ENCODE measurements at regions not wholly inside any gene's neighbourhood (a gene's known extent, or its start where the extent isn't known, plus 50 kb on each side); places are given as distances from the start of the nearest gene placed in this dataset.

- no peak for DNase-seq (ENCODE audit: low read depth)
- no peak overlapping the region for H3K4me3 ChIP-seq (ENCODE audit: low read depth, low read length)
- no peak for TF ChIP-seq POLR2A (IDR thresholded peaks at IDR 0.05; ENCODE audit: extremely low read depth, insufficient read length)
- TF ChIP-seq CTCF (IDR thresholded peaks at IDR 0.05; ENCODE audit: low read depth, low read length), result no peak
- no peak for TF ChIP-seq MAX (IDR thresholded peaks at IDR 0.05; ENCODE audit: low read depth, low read length)
- TF ChIP-seq MYC (IDR thresholded peaks at IDR 0.05; ENCODE audit: low read depth, low read length), result no peak
Measured at GRCh38 chr9:105968811-105969466, 274.6 kb downstream of the TMEM38B start.

- no peak for TF ChIP-seq CTCF (IDR thresholded peaks at IDR 0.05; ENCODE audit: low read depth, low read length)
- no peak for TF ChIP-seq MAX (IDR thresholded peaks at IDR 0.05; ENCODE audit: low read depth, low read length)
- no peak for TF ChIP-seq POLR2A (IDR thresholded peaks at IDR 0.05; ENCODE audit: extremely low read depth, insufficient read length)
- no peak for TF ChIP-seq MYC (IDR thresholded peaks at IDR 0.05; ENCODE audit: low read depth, low read length)
- DNase-seq (ENCODE audit: low read depth), result no peak
- H3K4me3 ChIP-seq (ENCODE audit: low read depth, low read length), result no peak overlapping the region
Measured at GRCh38 chr9:105969636-105970035, 275.3 kb downstream of the TMEM38B start.

GRCh38 chr9:105971986-105972385, 277.6 kb downstream of the TMEM38B start:
- H3K4me3 ChIP-seq (ENCODE audit: low read depth, low read length), result no peak overlapping the region
- no peak for TF ChIP-seq POLR2A (IDR thresholded peaks at IDR 0.05; ENCODE audit: extremely low read depth, insufficient read length)
- TF ChIP-seq MAX (IDR thresholded peaks at IDR 0.05; ENCODE audit: low read depth, low read length), result no peak
- TF ChIP-seq MYC (IDR thresholded peaks at IDR 0.05; ENCODE audit: low read depth, low read length), result no peak
- no peak for DNase-seq (ENCODE audit: low read depth)

GRCh38 chr9:105972466-105973204, 278.3 kb downstream of the TMEM38B start:
- TF ChIP-seq CTCF (IDR thresholded peaks at IDR 0.05; ENCODE audit: low read depth, low read length) (no peak), POLR2A (IDR thresholded peaks at IDR 0.05; ENCODE audit: extremely low read depth, insufficient read length) (no peak), MYC (IDR thresholded peaks at IDR 0.05; ENCODE audit: low read depth, low read length) (no peak), MAX (IDR thresholded peaks at IDR 0.05; ENCODE audit: low read depth, low read length) (no peak)
- DNase-seq (ENCODE audit: low read depth), result no peak
- H3K4me3 ChIP-seq (ENCODE audit: low read depth, low read length), result no peak overlapping the region

- no peak for DNase-seq (ENCODE audit: low read depth)
- H3K4me3 ChIP-seq (ENCODE audit: low read depth, low read length), result no peak overlapping the region
- no peak for TF ChIP-seq MAX (IDR thresholded peaks at IDR 0.05; ENCODE audit: low read depth, low read length)
- TF ChIP-seq CTCF (IDR thresholded peaks at IDR 0.05; ENCODE audit: low read depth, low read length), result no peak
- no peak for TF ChIP-seq POLR2A (IDR thresholded peaks at IDR 0.05; ENCODE audit: extremely low read depth, insufficient read length)
Measured at GRCh38 chr9:105973951-105974351, 279.6 kb downstream of the TMEM38B start.

Measured in NB4 (cell line).